Vagina (tissue), 2 donors: ENCODE measurements at regions not wholly inside any gene's neighbourhood (a gene's known extent, or its start where the extent isn't known, plus 50 kb on each side); places are given as distances from the start of the nearest gene placed in this dataset.

Source experiments
- DNase-seq, 2 donors: peaks; one replicate each; pipeline ENCODE4 v3.0.0-alpha.2; 2017; ENCODE audit errors: extremely low spot score in 2 of 2
- H3K27ac ChIP-seq: fragments of 200-600 bp; sonication (generic); one replicate; pipeline ENCODE4 v1.5.1; 2019
- H3K27me3 ChIP-seq: fragments of 200-600 bp; sonication (generic); one replicate; pipeline ENCODE4 v1.5.1; 2019
- H3K36me3 ChIP-seq, 2 donors: fragments of 200-600 bp; sonication (generic); one replicate each; pipeline ENCODE4 v1.5.1; 2017 to 2019
- H3K4me1 ChIP-seq: fragments of 200-600 bp; sonication (generic); one replicate; pipeline ENCODE4 v1.5.1; 2019
- H3K4me3 ChIP-seq, 2 donors: fragments of 200-600 bp; sonication (generic); 1 replicate in 1 of 2; 2 replicates in 1 of 2; pipeline ENCODE4 v1.5.1; 2016 to 2019
- H3K9me3 ChIP-seq: fragments of 200-600 bp; sonication (generic); one replicate; pipeline ENCODE4 v1.5.1; 2019
- CTCF ChIP-seq, 3 experiments: fragments of 450-650 bp in 2 of 3; fragments of 200-600 bp in 1 of 3; sonication (generic) in 1 of 3; IDR thresholded peaks; one replicate each; pipeline ENCODE4 v1.5.1; 2017 to 2019; ENCODE audit warnings: antibody characterized with exemption in 3 of 3, mild to moderate bottlenecking in 2 of 3, moderate library complexity in 2 of 3
- POLR2A ChIP-seq, 2 donors: fragments of 450-650 bp; IDR thresholded peaks; one replicate each; pipeline ENCODE4 v1.6.1; 2017; ENCODE audit warnings: antibody characterized with exemption in 2 of 2, mild to moderate bottlenecking in 2 of 2, moderate library complexity in 2 of 2
- POLR2AphosphoS5 ChIP-seq, 2 donors: sonication (generic); formaldehyde crosslinking; IDR thresholded peaks; one replicate each; pipeline ENCODE4 v1.9.0; 2017; ENCODE audit warnings: antibody characterized with exemption in 2 of 2, mild to moderate bottlenecking in 2 of 2, low read depth in 1 of 2; ENCODE audit not compliant: insufficient read depth in 1 of 2
- intact Hi-C: fragments of 100-400 bp; cut with DNase I; formaldehyde crosslinking; loops from one replicate; pipeline ENCODE4 v1.15.1; 2023

GRCh38 chr18:68557183-68557582 is 157.7 kb downstream of the TMX3 start:
- Histone ChIP-seq H3K27me3 (no peaks in the 10 kb centered on the region), H3K4me3 (no peak overlapping the region), H3K36me3 (no peaks in the 10 kb centered on the region), H3K4me1 (no peaks in the 10 kb centered on the region), H3K27ac (no peak overlapping the region), H3K9me3 (no peaks in the 10 kb centered on the region)
- no peak for DNase-seq
- intact Hi-C loops = no loop called here
- no peak for TF ChIP-seq POLR2A (IDR thresholded peaks at IDR 0.05)
- TF ChIP-seq CTCF (IDR thresholded peaks at IDR 0.05) = no peak

DNA sequence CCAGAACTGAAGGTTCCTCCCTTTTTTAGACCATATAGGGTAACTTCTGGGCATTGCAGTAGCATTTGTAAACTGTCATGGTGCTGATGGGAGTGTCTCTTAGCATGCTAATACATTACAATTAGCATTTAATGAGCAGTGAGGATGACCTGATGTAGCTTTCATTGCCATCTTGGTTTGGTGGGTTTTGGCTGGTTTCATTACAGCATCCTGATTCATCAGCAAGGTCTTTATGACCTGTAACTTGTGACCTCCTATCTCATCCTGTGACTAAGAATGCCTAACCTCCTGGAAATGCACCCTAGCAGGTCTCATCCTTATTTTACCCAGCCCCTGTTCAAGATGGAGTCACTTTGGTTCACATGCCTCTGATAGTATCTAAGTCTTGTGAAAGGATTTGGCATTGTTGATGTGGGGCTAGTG is 159.0 kb downstream of the TMX3 start:
- intact Hi-C loops = no loop called here
- no peaks in the 10 kb centered on the region for H3K27me3 ChIP-seq
- DNase-seq = no peak
- no peak overlapping the region for H3K4me3 ChIP-seq
- no peak for TF ChIP-seq POLR2AphosphoS5 (IDR thresholded peaks at IDR 0.05; ENCODE audit: insufficient read depth in 1 of 2, low read depth in 1 of 2)
- no peak for TF ChIP-seq CTCF (IDR thresholded peaks at IDR 0.05)
- TF ChIP-seq POLR2A (IDR thresholded peaks at IDR 0.05) = no peak
- no peaks in the 10 kb centered on the region for H3K9me3 ChIP-seq
- H3K27ac ChIP-seq = no peak overlapping the region
- no peaks in the 10 kb centered on the region for H3K4me1 ChIP-seq
- H3K36me3 ChIP-seq = no peaks in the 10 kb centered on the region

DNA sequence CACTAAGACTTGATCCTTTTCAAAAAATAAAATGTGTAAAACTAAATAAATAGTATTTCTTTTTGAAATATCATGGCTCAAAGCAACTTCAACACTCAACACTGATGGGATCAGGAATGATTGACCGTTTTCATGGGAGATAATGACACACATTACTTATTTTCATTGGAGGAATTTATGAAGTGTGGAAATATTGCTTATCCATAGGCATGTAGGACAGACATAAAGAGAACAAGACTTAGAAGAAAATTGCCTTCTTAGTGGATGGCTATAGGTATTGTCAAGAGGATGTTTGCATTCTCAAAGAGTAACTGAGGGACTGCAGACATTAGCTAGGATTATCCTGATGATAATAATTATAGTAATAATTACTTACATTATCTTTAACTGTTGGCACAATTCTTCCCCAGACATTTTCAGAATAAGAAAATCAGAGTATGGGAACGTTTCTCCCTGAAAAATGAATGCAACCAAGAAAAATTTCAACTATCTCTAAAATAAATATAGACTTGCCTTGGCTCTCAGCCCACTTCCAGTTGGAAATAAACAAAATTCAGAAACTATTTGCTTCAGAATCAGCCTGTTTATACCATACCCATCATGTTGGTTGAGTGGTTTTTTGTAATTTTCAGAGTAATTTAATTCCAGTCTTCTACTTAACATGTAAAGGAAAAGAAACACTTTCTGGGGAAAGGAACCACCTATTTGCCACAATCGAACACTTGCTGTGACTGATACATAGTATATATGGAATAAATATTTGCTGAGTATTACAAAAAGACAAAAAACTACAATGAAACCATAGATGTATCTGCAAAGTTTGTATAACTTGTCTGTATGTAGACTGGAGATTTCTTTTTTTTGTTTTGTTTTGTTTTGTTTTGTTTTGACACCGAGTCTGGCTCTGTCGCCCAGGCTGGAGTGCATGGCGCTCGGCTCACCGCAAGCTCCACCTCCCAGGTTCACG is 165.7 kb downstream of the TMX3 start:
- Histone ChIP-seq H3K9me3 (no peaks in the 10 kb centered on the region), H3K4me1 (no peaks in the 10 kb centered on the region), H3K27ac (no peak overlapping the region), H3K27me3 (no peaks in the 10 kb centered on the region), H3K36me3 (no peaks in the 10 kb centered on the region), H3K4me3 (no peak overlapping the region)
- intact Hi-C loops = no loop called here
- DNase-seq = no peak
- no peak for TF ChIP-seq POLR2A (IDR thresholded peaks at IDR 0.05)
- TF ChIP-seq CTCF (IDR thresholded peaks at IDR 0.05) = no peak
- TF ChIP-seq POLR2AphosphoS5 (IDR thresholded peaks at IDR 0.05; ENCODE audit: insufficient read depth in 1 of 2, low read depth in 1 of 2) = no peak

GRCh38 chr18:68543344-68543743 is 171.6 kb downstream of the TMX3 start:
- no peak overlapping the region for H3K27ac ChIP-seq
- no peaks in the 10 kb centered on the region for H3K27me3 ChIP-seq
- H3K4me1 ChIP-seq = no peaks in the 10 kb centered on the region
- no peak for DNase-seq
- H3K36me3 ChIP-seq = no peaks in the 10 kb centered on the region
- TF ChIP-seq POLR2A (IDR thresholded peaks at IDR 0.05) = no peak
- TF ChIP-seq CTCF (IDR thresholded peaks at IDR 0.05) = no peak
- TF ChIP-seq POLR2AphosphoS5 (IDR thresholded peaks at IDR 0.05; ENCODE audit: insufficient read depth in 1 of 2, low read depth in 1 of 2) = no peak
- intact Hi-C loops = no loop called here
- H3K9me3 ChIP-seq = no peaks in the 10 kb centered on the region
- no peak overlapping the region for H3K4me3 ChIP-seq

- Histone ChIP-seq H3K4me1 (no peaks in the 10 kb centered on the region), H3K27ac (no peak overlapping the region), H3K9me3 (no peaks in the 10 kb centered on the region), H3K27me3 (no peaks in the 10 kb centered on the region), H3K36me3 (no peaks in the 10 kb centered on the region), H3K4me3 (no peak overlapping the region)
- DNase-seq = no peak
- intact Hi-C loops = no loop called here
- TF ChIP-seq POLR2A (IDR thresholded peaks at IDR 0.05) (no peak), POLR2AphosphoS5 (IDR thresholded peaks at IDR 0.05; ENCODE audit: insufficient read depth in 1 of 2, low read depth in 1 of 2) (no peak), CTCF (IDR thresholded peaks at IDR 0.05) (no peak)
These were observed 172.1 kb downstream of the TMX3 start for GRCh38 chr18:68542846-68543245.
